IMR-90 (cell line): ENCODE measurements at regions not wholly inside any gene's neighbourhood (a gene's known extent, or its start where the extent isn't known, plus 50 kb on each side); places are given as distances from the start of the nearest gene placed in this dataset.

ENCODE experiments used
- ATAC-seq: fragments of 200-7000 bp; cut with Tn5 transposase; 2 replicates; pipeline ENCODE4 v1.9.1; 2020; ENCODE audit warnings: low read depth, mild to moderate bottlenecking, moderate library complexity
- BruUV-seq: library from RNA; stranded (reverse); fragments of 400-500 nt; replicated peaks from 2 replicates; lab custom pipeline; 2021; lab: Mats Ljungman, UMichigan
- CTCF ChIA-PET: fragments of 300-600 bp; formaldehyde crosslinking; extraction: SDS; loops from one replicate; lab custom pipeline; 2021; ENCODE audit warnings: antibody characterized with exemption; lab: Yijun Ruan, JAX
- POLR2A ChIA-PET: fragments of 300-600 bp; sonication (Branson Sonifier 250); formaldehyde crosslinking; loops from one replicate; lab custom pipeline; 2022; ENCODE audit warnings: antibody characterized with exemption; ENCODE audit not compliant: unreplicated experiment; lab: Charles Lee
- DNase-seq: peaks from one replicate; pipeline ENCODE4 v3.0.0; 2013
- H2AFZ ChIP-seq: replicated peaks from 2 replicates; pipeline ENCODE3; 2013; ENCODE audit warnings: low read length, mild to moderate bottlenecking; ENCODE audit not compliant: poor library complexity
- H2AK5ac ChIP-seq: 2 replicates; pipeline ENCODE4 v1.6.1; 2013; ENCODE audit warnings: low read depth, low read length, inconsistent platforms
- H2AK9ac ChIP-seq: replicated peaks from 2 replicates; pipeline ENCODE3; 2013; ENCODE audit warnings: mild to moderate bottlenecking, low read depth, low read length, moderate library complexity; ENCODE audit not compliant: poor library complexity
- H2BK120ac ChIP-seq: 2 replicates; pipeline ENCODE4 v1.6.1; 2013; ENCODE audit warnings: low read depth, low read length, inconsistent platforms
- H2BK15ac ChIP-seq: 3 replicates; pipeline ENCODE4 v1.6.1; 2013; ENCODE audit warnings: low read depth, low read length, inconsistent platforms
- H2BK20ac ChIP-seq: 2 replicates; pipeline ENCODE4 v1.6.1; 2013; ENCODE audit warnings: low read depth, mild to moderate bottlenecking, inconsistent platforms, low read length, moderate library complexity
- H2BK5ac ChIP-seq: 2 replicates; pipeline ENCODE4 v1.6.1; 2013; ENCODE audit warnings: mild to moderate bottlenecking, low read depth, low read length, inconsistent platforms; ENCODE audit not compliant: poor library complexity, severe bottlenecking
- H3K14ac ChIP-seq: replicated peaks from 2 replicates; pipeline ENCODE4 v1.6.1; 2013; ENCODE audit warnings: low read depth, low read length, inconsistent platforms
- H3K18ac ChIP-seq: 2 replicates; pipeline ENCODE4 v1.6.1; 2013; ENCODE audit warnings: low read depth, low read length, control low read depth
- H3K23ac ChIP-seq: 2 replicates; pipeline ENCODE4 v1.6.1; 2013; ENCODE audit warnings: low read depth, low read length, inconsistent platforms
- H3K27ac ChIP-seq: 2 replicates; pipeline ENCODE4 v1.5.1; 2013; ENCODE audit warnings: mild to moderate bottlenecking, control low read depth, low read length; ENCODE audit not compliant: insufficient read depth
- H3K27me3 ChIP-seq: 2 replicates; pipeline ENCODE4 v1.6.1; 2013; ENCODE audit warnings: low read length; ENCODE audit not compliant: control insufficient read depth, insufficient read depth
- H3K36me3 ChIP-seq: 2 replicates; pipeline ENCODE4 v1.6.1; 2013; ENCODE audit warnings: low read length, mixed read lengths; ENCODE audit not compliant: control insufficient read depth, insufficient read depth
- H3K4ac ChIP-seq: 2 replicates; pipeline ENCODE4 v1.6.1; 2013; ENCODE audit warnings: low read depth, low read length, inconsistent platforms
- H3K4me1 ChIP-seq: 2 replicates; pipeline ENCODE4 v1.6.1; 2013; ENCODE audit warnings: low read length, mixed read lengths; ENCODE audit not compliant: control insufficient read depth, insufficient read depth
- H3K4me2 ChIP-seq: 2 replicates; pipeline ENCODE4 v1.6.1; 2013; ENCODE audit warnings: low read depth, mild to moderate bottlenecking, control low read depth, low read length, moderate library complexity
- H3K4me3 ChIP-seq: 2 replicates; pipeline ENCODE4 v1.5.1; 2013; ENCODE audit warnings: low read depth, mild to moderate bottlenecking, control low read depth, low read length, moderate library complexity; ENCODE audit not compliant: insufficient read depth
- H3K56ac ChIP-seq: 2 replicates; pipeline ENCODE4 v1.6.1; 2013; ENCODE audit warnings: low read length, inconsistent platforms; ENCODE audit not compliant: insufficient read depth; ENCODE audit errors: extremely low read depth
- H3K79me1 ChIP-seq, 2 experiments: 2 replicates each; pipeline ENCODE4 v1.6.1; 2013; ENCODE audit warnings: low read length in 2 of 2, inconsistent platforms in 1 of 2, low read depth in 1 of 2
- H3K9ac ChIP-seq: 2 replicates; pipeline ENCODE4 v1.6.1; 2013; ENCODE audit warnings: low read depth, low read length, control low read depth
- H3K9me1 ChIP-seq: 2 replicates; pipeline ENCODE4 v1.6.1; 2013; ENCODE audit warnings: low read length, inconsistent platforms; ENCODE audit not compliant: insufficient read depth
- H3K9me3 ChIP-seq: 2 replicates; pipeline ENCODE4 v1.6.1; 2013; ENCODE audit warnings: low read length; ENCODE audit not compliant: control insufficient read depth, insufficient read depth
- H4K20me1 ChIP-seq: 2 replicates; pipeline ENCODE4 v1.6.1; 2013; ENCODE audit warnings: low read length, inconsistent platforms; ENCODE audit not compliant: insufficient read depth
- H4K5ac ChIP-seq: 2 replicates; pipeline ENCODE4 v1.6.1; 2013; ENCODE audit warnings: mild to moderate bottlenecking, low read depth, low read length, control low read depth
- H4K8ac ChIP-seq, 2 experiments: 2 replicates each; pipeline ENCODE4 v1.6.1; 2013; ENCODE audit warnings: low read depth in 2 of 2, low read length in 2 of 2, control low read depth in 1 of 2, inconsistent platforms in 1 of 2
- H4K91ac ChIP-seq: 2 replicates; pipeline ENCODE4 v1.6.1; 2013; ENCODE audit warnings: low read depth, low read length, inconsistent platforms; ENCODE audit not compliant: insufficient read depth
- CTCF ChIP-seq: conservative IDR thresholded peaks from 2 replicates; pipeline ENCODE4 v1.5.1; 2012; ENCODE audit warnings: mild to moderate bottlenecking, low read depth, low read length, improper control_type of control experiment
- MAZ ChIP-seq: IDR thresholded peaks from 2 replicates; pipeline ENCODE4 v1.6.1; 2012; ENCODE audit warnings: low read depth, mild to moderate bottlenecking, low read length, improper control_type of control experiment, moderate library complexity, borderline replicate concordance
- RCOR1 ChIP-seq: IDR thresholded peaks from 2 replicates; pipeline ENCODE4 v1.6.1; 2012; ENCODE audit warnings: mild to moderate bottlenecking, low read length, improper control_type of control experiment; ENCODE audit not compliant: insufficient replicate concordance
- WGBS, 2 experiments: methylation state at CpG; one replicate each; pipeline versions ENCODE4 v1.1.5 to v1.1.7; 2013; ENCODE audit warnings: missing lambda C conversion rate in 2 of 2; ENCODE audit not compliant: insufficient read length in 1 of 2; ENCODE audit errors: extremely low coverage in 2 of 2; 5-methylcytosine and 5-hydroxymethylcytosine counted together
- dilution Hi-C: fragments of 300-500 bp; cut with HindIII; formaldehyde crosslinking; loops from one replicate; pipeline ENCODE4 v1.14.3; 2018; ENCODE audit warnings: low sequenced_read_pairs; ENCODE audit not compliant: unreplicated experiment
- in situ Hi-C: fragments of 300-500 bp; cut with MboI; formaldehyde crosslinking; loops from 3 replicates; pipeline ENCODE4 v1.14.3; 2019; ENCODE audit warnings: low sequenced_read_pairs, inconsistent platforms, mixed read lengths
- intact Hi-C: fragments of 100-400 bp; cut with micrococcal nuclease; formaldehyde crosslinking; loops from 2 replicates; pipeline ENCODE4 v1.10.0; 2022
- TF ChIP-seq, protein P1 (sequence below): fragments of 150-350 bp; IDR thresholded peaks from 2 replicates; pipeline ENCODE4 v1.6.1; 2016; ENCODE audit warnings: low read depth, mild to moderate bottlenecking, low read length, moderate library complexity, borderline replicate concordance

DNA sequence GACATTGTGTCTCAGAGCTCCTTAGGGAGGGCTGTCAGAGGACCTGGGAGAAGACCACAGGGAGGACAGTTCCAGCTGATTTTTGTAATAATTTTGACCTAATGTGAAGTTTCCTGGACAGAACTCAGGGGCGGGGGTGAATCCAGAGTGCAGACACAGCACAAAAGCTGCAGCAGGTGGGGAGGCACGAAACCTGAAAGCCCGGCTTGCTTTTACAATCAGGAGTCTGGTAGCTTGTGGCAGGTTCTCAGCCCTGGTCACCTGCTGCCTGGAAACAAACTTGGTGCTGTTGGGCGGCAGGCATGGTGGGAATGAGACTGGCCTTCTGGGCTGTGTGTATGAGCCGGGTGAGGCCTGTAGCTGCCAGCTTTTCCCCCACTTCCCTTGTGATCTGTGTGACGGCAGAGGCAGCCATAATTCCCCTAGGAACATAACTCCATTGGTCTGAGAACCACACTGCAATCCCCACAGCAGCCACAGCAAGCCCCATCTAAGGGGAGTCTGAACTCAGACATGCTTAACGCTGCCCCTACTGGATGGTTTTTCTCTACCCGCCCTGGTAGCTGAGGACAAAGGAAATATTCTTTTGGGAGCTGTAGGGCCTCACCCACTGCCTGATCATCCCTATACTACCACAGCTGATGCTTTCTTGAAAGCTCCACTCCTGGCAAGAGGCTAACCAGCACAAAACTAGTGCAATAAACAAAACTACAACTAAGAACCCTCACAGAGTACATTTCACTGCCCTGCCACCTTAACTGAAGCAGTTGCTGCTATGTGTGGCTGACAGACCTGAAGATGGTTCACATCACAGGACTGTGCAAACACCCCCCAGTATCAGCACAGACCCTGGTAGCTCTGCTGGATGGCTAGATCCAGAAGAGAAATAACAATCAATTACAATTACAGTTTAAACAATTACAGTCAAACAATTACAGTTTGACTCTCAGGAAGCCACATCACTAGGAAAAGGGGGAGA is 1055.1 kb upstream of the GJE1 start:
- no peaks in the 10 kb centered on the region for H3K27me3 ChIP-seq
- no peak overlapping the region for H4K91ac ChIP-seq
- ChIA-PET CTCF (interaction anchor here (1.0 to 1.3 kb wide), 2 partner anchors 10 to 28 kb away, joined by 3 to 5 read pairs; no protein-coding TSS in a partner anchor), POLR2A (no interaction called here)
- no peak overlapping the region for H3K4ac ChIP-seq
- H3K27ac ChIP-seq, result no peak overlapping the region
- H3K9me3 ChIP-seq, result no peaks in the 10 kb centered on the region
- H2BK120ac ChIP-seq, result no peak overlapping the region
- no peaks in the 10 kb centered on the region for H3K79me1 ChIP-seq
- no peak overlapping the region; the same call in 1 of the 2 replicates for H2BK20ac ChIP-seq
- in situ Hi-C loops, result no loop called here
- no peaks in the 10 kb centered on the region for H4K20me1 ChIP-seq
- no peak overlapping the region for H3K23ac ChIP-seq
- ATAC-seq, result no peak
- no peak overlapping the region for H3K9ac ChIP-seq
- no peak overlapping the region for H2AK9ac ChIP-seq
- H3K4me1 ChIP-seq, result no peaks in the 10 kb centered on the region
- H3K18ac ChIP-seq, result no peak overlapping the region
- 92% methylated on average over 2 of the region's 8 CpGs; no CpG with 5 or more reads in 1 of the 2 experiments for WGBS, 2 experiments
- H3K9me1 ChIP-seq, result no peaks in the 10 kb centered on the region
- no peak overlapping the region for H3K14ac ChIP-seq
- DNase-seq, result no peak
- no peak overlapping the region for H3K4me2 ChIP-seq
- H3K56ac ChIP-seq, result no peak overlapping the region
- no peak overlapping the region for H2AK5ac ChIP-seq
- no peak overlapping the region for H4K5ac ChIP-seq
- H2BK5ac ChIP-seq, result no peak overlapping the region
- H3K4me3 ChIP-seq, result no peak overlapping the region
- no peak overlapping the region for H4K8ac ChIP-seq
- intact Hi-C loops, result no loop called here
- no peak overlapping the region for H2BK15ac ChIP-seq
- TF ChIP-seq, protein P1, sequence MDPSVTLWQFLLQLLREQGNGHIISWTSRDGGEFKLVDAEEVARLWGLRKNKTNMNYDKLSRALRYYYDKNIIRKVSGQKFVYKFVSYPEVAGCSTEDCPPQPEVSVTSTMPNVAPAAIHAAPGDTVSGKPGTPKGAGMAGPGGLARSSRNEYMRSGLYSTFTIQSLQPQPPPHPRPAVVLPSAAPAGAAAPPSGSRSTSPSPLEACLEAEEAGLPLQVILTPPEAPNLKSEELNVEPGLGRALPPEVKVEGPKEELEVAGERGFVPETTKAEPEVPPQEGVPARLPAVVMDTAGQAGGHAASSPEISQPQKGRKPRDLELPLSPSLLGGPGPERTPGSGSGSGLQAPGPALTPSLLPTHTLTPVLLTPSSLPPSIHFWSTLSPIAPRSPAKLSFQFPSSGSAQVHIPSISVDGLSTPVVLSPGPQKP, result no peak
- TF ChIP-seq MAZ, result no peak
- TF ChIP-seq RCOR1, result no peak
- peak; percentile 21; the same call in 1 of the 2 replicates for TF ChIP-seq CTCF
- peak overlapping the region; percentile 18 for H2AFZ ChIP-seq
- H3K36me3 ChIP-seq, result no peaks in the 10 kb centered on the region
- no TSS peak for BruUV-seq
- dilution Hi-C loops, result no loop called here
